ENCODE measurements at regions not wholly inside any gene's neighbourhood (a gene's known extent, or its start where the extent isn't known, plus 50 kb on each side); places are given as distances from the start of the nearest gene placed in this dataset.

DNA sequence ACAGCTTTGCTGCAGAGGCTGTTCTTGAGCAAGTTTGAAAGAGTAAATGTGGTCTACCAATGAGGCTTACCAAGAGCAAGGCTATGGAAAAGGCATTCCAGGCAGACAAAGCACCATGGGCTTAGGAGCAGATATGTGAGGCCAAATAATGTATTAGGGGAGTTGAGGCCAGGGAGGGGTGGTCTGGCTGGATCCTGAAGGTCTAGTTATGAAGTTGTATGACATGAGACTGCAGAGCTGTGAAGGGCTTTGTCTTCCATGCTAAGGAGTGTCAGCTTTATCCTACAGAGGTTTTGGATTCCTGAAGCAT is 51.8 kb upstream of the TSPAN2 start:
- TF ChIP-seq POLR2AphosphoS5 (IDR thresholded peaks at IDR 0.05): no peak
- TF ChIP-seq, protein P1, sequence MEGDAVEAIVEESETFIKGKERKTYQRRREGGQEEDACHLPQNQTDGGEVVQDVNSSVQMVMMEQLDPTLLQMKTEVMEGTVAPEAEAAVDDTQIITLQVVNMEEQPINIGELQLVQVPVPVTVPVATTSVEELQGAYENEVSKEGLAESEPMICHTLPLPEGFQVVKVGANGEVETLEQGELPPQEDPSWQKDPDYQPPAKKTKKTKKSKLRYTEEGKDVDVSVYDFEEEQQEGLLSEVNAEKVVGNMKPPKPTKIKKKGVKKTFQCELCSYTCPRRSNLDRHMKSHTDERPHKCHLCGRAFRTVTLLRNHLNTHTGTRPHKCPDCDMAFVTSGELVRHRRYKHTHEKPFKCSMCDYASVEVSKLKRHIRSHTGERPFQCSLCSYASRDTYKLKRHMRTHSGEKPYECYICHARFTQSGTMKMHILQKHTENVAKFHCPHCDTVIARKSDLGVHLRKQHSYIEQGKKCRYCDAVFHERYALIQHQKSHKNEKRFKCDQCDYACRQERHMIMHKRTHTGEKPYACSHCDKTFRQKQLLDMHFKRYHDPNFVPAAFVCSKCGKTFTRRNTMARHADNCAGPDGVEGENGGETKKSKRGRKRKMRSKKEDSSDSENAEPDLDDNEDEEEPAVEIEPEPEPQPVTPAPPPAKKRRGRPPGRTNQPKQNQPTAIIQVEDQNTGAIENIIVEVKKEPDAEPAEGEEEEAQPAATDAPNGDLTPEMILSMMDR (IDR thresholded peaks at IDR 0.05): no peak
- no peak for TF ChIP-seq POLR2A (IDR thresholded peaks at IDR 0.05)

All from sigmoid colon (tissue), 4 donors.